ENCODE measurements at regions not wholly inside any gene's neighbourhood (a gene's known extent, or its start where the extent isn't known, plus 50 kb on each side); places are given as distances from the start of the nearest gene placed in this dataset.

GRCh38 chr4:58216461-58216860 lies 1106.3 kb upstream of the IGFBP7 start:
- no peak for TF ChIP-seq JUNB (IDR thresholded peaks at IDR 0.05)
- TF ChIP-seq, protein P1, sequence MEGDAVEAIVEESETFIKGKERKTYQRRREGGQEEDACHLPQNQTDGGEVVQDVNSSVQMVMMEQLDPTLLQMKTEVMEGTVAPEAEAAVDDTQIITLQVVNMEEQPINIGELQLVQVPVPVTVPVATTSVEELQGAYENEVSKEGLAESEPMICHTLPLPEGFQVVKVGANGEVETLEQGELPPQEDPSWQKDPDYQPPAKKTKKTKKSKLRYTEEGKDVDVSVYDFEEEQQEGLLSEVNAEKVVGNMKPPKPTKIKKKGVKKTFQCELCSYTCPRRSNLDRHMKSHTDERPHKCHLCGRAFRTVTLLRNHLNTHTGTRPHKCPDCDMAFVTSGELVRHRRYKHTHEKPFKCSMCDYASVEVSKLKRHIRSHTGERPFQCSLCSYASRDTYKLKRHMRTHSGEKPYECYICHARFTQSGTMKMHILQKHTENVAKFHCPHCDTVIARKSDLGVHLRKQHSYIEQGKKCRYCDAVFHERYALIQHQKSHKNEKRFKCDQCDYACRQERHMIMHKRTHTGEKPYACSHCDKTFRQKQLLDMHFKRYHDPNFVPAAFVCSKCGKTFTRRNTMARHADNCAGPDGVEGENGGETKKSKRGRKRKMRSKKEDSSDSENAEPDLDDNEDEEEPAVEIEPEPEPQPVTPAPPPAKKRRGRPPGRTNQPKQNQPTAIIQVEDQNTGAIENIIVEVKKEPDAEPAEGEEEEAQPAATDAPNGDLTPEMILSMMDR (IDR thresholded peaks at IDR 0.05 in 2 of 3, conservative IDR thresholded peaks at IDR 0.05 in 1 of 3; ENCODE audit: control insufficient read depth in 2 of 3, extremely low read depth in 1 of 3, insufficient read depth in 1 of 3, low read depth in 3 of 3, low read length in 3 of 3) = no peak
- TF ChIP-seq POLR2AphosphoS5 (IDR thresholded peaks at IDR 0.05; ENCODE audit: low read length) = no peak
- no peak for TF ChIP-seq ZNF622 (IDR thresholded peaks at IDR 0.05)
- no peak for TF ChIP-seq FOXK2 (IDR thresholded peaks at IDR 0.05)

All from GM12878 (cell line).